ENCODE measurements at regions not wholly inside any gene's neighbourhood (a gene's known extent, or its start where the extent isn't known, plus 50 kb on each side); places are given as distances from the start of the nearest gene placed in this dataset.

DNA sequence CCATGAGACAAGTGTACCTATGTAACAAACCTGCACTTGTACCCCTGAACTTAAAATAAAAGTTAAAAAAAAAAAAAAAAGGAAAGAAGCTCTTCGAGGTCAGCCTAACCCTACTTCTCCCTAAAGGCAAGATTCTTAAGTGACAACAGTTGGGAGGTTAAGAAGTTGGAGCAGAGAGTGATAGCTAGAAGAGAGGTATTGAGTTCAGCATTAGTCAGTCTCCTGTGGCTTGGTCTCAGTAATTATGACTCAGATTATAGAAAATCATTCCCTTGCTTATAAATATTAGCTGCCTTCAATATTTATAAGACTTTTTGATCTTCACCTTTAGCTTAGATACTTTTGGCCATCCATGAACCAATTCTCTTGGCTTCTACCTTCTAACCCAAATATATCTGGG lies 926.8 kb upstream of the SLC39A10 start:
- no peak for DNase-seq (ENCODE audit: low spot score)
- in situ Hi-C loops (cut with MboI; ENCODE audit: low pct_unique_long_range_greater_than_20kb, low sequenced_read_pairs, unreplicated experiment), result no loop called here
- TF ChIP-seq, protein P1, sequence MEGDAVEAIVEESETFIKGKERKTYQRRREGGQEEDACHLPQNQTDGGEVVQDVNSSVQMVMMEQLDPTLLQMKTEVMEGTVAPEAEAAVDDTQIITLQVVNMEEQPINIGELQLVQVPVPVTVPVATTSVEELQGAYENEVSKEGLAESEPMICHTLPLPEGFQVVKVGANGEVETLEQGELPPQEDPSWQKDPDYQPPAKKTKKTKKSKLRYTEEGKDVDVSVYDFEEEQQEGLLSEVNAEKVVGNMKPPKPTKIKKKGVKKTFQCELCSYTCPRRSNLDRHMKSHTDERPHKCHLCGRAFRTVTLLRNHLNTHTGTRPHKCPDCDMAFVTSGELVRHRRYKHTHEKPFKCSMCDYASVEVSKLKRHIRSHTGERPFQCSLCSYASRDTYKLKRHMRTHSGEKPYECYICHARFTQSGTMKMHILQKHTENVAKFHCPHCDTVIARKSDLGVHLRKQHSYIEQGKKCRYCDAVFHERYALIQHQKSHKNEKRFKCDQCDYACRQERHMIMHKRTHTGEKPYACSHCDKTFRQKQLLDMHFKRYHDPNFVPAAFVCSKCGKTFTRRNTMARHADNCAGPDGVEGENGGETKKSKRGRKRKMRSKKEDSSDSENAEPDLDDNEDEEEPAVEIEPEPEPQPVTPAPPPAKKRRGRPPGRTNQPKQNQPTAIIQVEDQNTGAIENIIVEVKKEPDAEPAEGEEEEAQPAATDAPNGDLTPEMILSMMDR (IDR thresholded peaks at IDR 0.05; ENCODE audit: extremely low read depth, insufficient read depth, missing control alignments), result no peak

DNA sequence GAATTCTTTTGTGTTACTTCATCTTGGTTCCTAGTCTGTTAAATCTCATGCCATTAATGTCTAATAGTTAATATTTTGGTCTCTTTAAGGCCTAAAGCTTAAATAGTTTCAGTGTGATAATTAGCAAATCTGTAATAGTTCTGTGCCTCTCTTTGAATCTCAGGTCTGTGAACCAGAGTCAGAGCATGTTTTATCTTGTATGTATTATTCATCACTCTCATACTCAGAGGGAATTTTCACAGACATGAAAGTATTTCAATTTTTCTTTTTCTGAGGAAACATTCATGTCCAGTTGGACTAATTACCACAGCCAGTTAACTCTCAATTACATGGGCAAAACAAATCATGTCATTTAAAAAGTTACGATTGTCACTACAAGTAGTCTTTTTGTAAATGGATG lies 931.9 kb upstream of the SLC39A10 start:
- no peak for DNase-seq (ENCODE audit: low spot score)
- TF ChIP-seq, protein P1 (IDR thresholded peaks at IDR 0.05; ENCODE audit: extremely low read depth, insufficient read depth, missing control alignments), result no peak
- in situ Hi-C loops (cut with MboI; ENCODE audit: low pct_unique_long_range_greater_than_20kb, low sequenced_read_pairs, unreplicated experiment), result no loop called here

DNA sequence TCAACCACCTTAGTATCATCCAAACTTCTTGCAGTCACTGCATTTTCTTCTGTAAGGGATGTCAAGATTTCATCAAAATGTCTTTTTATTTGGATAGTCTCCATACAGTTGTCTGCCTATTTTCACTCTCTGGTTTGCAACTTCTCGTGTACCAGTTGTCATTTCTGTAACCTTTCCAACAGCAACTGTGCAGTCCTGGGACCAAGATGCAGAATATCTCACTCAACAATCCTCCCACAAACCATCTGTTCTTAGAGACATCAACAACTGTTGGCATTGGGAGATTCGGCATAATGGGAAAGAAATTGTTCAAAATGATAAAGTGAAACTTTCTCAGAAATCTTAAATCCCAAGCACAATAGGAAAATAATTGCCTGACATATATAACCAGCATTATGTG lies 933.6 kb upstream of the SLC39A10 start:
- in situ Hi-C loops (cut with MboI; ENCODE audit: low pct_unique_long_range_greater_than_20kb, low sequenced_read_pairs, unreplicated experiment), result no loop called here
- TF ChIP-seq, protein P1 (IDR thresholded peaks at IDR 0.05; ENCODE audit: extremely low read depth, insufficient read depth, missing control alignments), result no peak
- no peak for DNase-seq (ENCODE audit: low spot score)

DNA sequence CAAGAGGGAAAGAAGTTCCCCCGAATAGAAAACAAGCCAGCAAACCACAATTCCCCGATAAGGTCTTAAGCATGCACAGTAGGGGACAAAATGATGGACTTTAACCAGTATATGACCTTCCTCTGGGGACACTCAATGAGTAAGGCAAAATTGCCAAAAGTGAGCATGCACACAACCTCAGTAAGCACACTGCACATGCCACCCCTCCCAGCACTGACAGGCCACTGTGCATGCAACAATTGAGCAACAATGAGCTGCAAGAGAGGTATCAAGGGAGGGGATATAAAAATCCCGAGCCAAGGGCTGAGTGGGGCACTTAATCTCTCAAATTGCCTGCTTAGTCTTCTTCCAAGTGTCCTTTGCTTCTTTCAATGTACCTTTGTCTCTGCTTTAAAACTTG lies 935.8 kb upstream of the SLC39A10 start:
- TF ChIP-seq, protein P1 (IDR thresholded peaks at IDR 0.05; ENCODE audit: extremely low read depth, insufficient read depth, missing control alignments), result no peak
- in situ Hi-C loops (cut with MboI; ENCODE audit: low pct_unique_long_range_greater_than_20kb, low sequenced_read_pairs, unreplicated experiment), result no loop called here
- DNase-seq (ENCODE audit: low spot score), result no peak

DNA sequence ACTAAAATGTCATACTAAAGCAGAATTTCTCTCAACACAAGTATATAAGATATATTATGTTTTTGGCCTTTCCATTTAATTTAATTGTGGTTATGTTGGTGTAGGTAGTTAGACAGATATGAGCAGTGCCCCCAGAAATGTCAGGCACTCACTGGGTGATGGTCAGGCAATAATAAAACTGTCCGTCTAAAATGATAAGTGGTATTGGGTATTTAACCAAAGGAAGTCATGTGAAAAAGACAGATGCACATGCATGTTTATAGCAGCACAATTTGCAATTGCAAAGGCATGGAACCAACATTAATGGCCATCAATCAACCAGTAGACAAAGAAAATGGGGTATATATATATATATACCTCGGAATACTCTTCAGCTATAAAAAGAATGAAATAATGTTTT lies 936.6 kb upstream of the SLC39A10 start:
- TF ChIP-seq, protein P1 (IDR thresholded peaks at IDR 0.05; ENCODE audit: extremely low read depth, insufficient read depth, missing control alignments), result no peak
- no peak for DNase-seq (ENCODE audit: low spot score)
- in situ Hi-C loops (cut with MboI; ENCODE audit: low pct_unique_long_range_greater_than_20kb, low sequenced_read_pairs, unreplicated experiment), result no loop called here

DNA sequence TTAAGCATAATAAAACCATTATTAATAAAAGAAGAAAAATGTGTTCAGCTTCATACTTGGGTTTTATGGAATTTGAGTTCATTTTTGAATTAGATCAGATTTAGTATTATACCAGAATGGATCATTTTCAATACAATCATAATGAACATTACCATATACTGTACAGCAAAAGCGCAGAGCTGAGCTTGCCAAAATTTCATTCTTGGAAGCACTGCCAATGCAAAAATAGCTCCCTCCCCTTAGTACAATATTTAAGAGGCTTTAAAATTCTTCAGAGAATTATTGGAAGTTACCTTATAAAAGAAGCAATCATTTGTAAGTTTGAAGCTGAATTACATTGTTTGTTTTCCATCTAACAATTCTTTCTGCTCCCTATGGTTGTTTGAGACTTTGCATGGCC lies 938.1 kb upstream of the SLC39A10 start:
- TF ChIP-seq, protein P1 (IDR thresholded peaks at IDR 0.05; ENCODE audit: extremely low read depth, insufficient read depth, missing control alignments), result no peak
- in situ Hi-C loops (cut with MboI; ENCODE audit: low pct_unique_long_range_greater_than_20kb, low sequenced_read_pairs, unreplicated experiment), result no loop called here
- DNase-seq (ENCODE audit: low spot score), result no peak

DNA sequence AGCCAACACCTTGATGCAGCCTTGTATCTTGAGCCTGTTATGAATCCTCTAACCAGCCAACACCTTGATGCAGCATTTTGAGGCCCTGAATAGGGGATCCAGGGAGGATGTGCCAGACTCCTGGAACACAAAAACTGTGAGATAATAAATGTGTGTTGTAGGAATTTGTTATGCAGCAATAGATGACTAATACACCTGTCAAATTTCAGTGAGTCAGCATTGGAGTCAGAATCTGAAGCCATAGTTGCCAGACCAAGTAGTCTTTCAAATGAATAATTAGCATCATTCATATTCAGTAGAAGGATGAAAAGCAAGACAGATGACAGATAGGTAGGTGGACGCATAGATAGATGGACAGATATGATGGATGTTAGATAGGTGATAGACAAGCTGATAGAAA lies 942.5 kb upstream of the SLC39A10 start:
- no peak for DNase-seq (ENCODE audit: low spot score)
- TF ChIP-seq, protein P1 (IDR thresholded peaks at IDR 0.05; ENCODE audit: extremely low read depth, insufficient read depth, missing control alignments), result no peak
- in situ Hi-C loops (cut with MboI; ENCODE audit: low pct_unique_long_range_greater_than_20kb, low sequenced_read_pairs, unreplicated experiment), result no loop called here
